H9 (cell line): ENCODE measurements at regions not wholly inside any gene's neighbourhood (a gene's known extent, or its start where the extent isn't known, plus 50 kb on each side); places are given as distances from the start of the nearest gene placed in this dataset.

Experiments used
- DNase-seq: peaks from one replicate; pipeline ENCODE4 v3.0.0-alpha.2; 2017
- H2AFZ ChIP-seq: one replicate; pipeline ENCODE4 v1.6.1; 2013; ENCODE audit warnings: mild to moderate bottlenecking, low read length, control low read depth, moderate library complexity
- H2AK5ac ChIP-seq: 2 replicates; pipeline ENCODE4 v1.6.1; 2013; ENCODE audit warnings: low read length, control low read depth, mixed read lengths; ENCODE audit not compliant: insufficient read length
- H2BK120ac ChIP-seq: one replicate; pipeline ENCODE4 v1.6.1; 2013; ENCODE audit warnings: low read depth, mild to moderate bottlenecking, low read length, control low read depth, inconsistent platforms; ENCODE audit not compliant: poor library complexity, severe bottlenecking
- H2BK12ac ChIP-seq: 2 replicates; pipeline ENCODE4 v1.6.1; 2013; ENCODE audit warnings: low read length, control low read depth, mixed read lengths, low read depth; ENCODE audit not compliant: insufficient read length
- H2BK15ac ChIP-seq: 2 replicates; pipeline ENCODE4 v1.6.1; 2013; ENCODE audit warnings: low read depth, low read length, control low read depth
- H2BK20ac ChIP-seq: one replicate; pipeline ENCODE4 v1.6.1; 2013; ENCODE audit warnings: low read depth, mild to moderate bottlenecking, low read length, control low read depth, inconsistent platforms; ENCODE audit not compliant: poor library complexity, severe bottlenecking
- H2BK5ac ChIP-seq: 2 replicates; pipeline ENCODE4 v1.6.1; 2013; ENCODE audit warnings: low read length, control low read depth, mixed read lengths; ENCODE audit not compliant: insufficient read length
- H3K14ac ChIP-seq: 2 replicates; pipeline ENCODE4 v1.6.1; 2013; ENCODE audit warnings: low read length, control low read depth; ENCODE audit not compliant: insufficient read depth
- H3K18ac ChIP-seq: 2 replicates; pipeline ENCODE4 v1.6.1; 2013; ENCODE audit warnings: low read depth, mild to moderate bottlenecking, mixed read lengths, low read length, control low read depth; ENCODE audit not compliant: insufficient read length
- H3K23ac ChIP-seq: 2 replicates; pipeline ENCODE4 v1.6.1; 2013; ENCODE audit warnings: low read length, control low read depth, mixed read lengths, low read depth; ENCODE audit not compliant: insufficient read length
- H3K23me2 ChIP-seq: 2 replicates; pipeline ENCODE4 v1.6.1; 2013; ENCODE audit warnings: low read depth, mild to moderate bottlenecking, mixed read lengths, low read length, control low read depth; ENCODE audit not compliant: insufficient read length, poor library complexity, severe bottlenecking
- H3K27ac ChIP-seq: 2 replicates; pipeline ENCODE4 v1.5.1; 2013; ENCODE audit warnings: low read length, control low read depth, mixed read lengths, low read depth; ENCODE audit not compliant: insufficient read length
- H3K27me3 ChIP-seq: 2 replicates; pipeline ENCODE4 v1.6.1; 2013; ENCODE audit warnings: low read length, control low read depth, inconsistent platforms; ENCODE audit not compliant: insufficient read depth
- H3K4ac ChIP-seq: 2 replicates; pipeline ENCODE4 v1.6.1; 2013; ENCODE audit warnings: low read depth, mild to moderate bottlenecking, control low read depth, inconsistent platforms, low read length, moderate library complexity
- H3K4me1 ChIP-seq: 2 replicates; pipeline ENCODE4 v1.6.1; 2013; ENCODE audit warnings: low read length, control low read depth, inconsistent platforms; ENCODE audit not compliant: insufficient read depth
- H3K4me2 ChIP-seq: 2 replicates; pipeline ENCODE4 v1.6.1; 2013; ENCODE audit warnings: low read length, control low read depth, mixed read lengths; ENCODE audit not compliant: insufficient read length, insufficient read depth
- H3K56ac ChIP-seq: 2 replicates; pipeline ENCODE4 v1.6.1; 2013; ENCODE audit warnings: low read depth, mild to moderate bottlenecking, mixed read lengths, low read length, control low read depth; ENCODE audit not compliant: insufficient read length
- H3K79me1 ChIP-seq: 2 replicates; pipeline ENCODE4 v1.6.1; 2013; ENCODE audit warnings: low read depth, mild to moderate bottlenecking, moderate library complexity, low read length, control low read depth, inconsistent platforms; ENCODE audit not compliant: insufficient read depth, poor library complexity, severe bottlenecking
- H3K79me2 ChIP-seq: 2 replicates; pipeline ENCODE4 v1.6.1; 2013; ENCODE audit warnings: low read length, control low read depth, inconsistent platforms; ENCODE audit not compliant: insufficient read depth
- H3K9ac ChIP-seq: 2 replicates; pipeline ENCODE4 v1.6.1; 2013; ENCODE audit warnings: low read length, control low read depth, mixed read lengths; ENCODE audit not compliant: insufficient read length; ENCODE audit errors: extremely low read depth
- H3K9me3 ChIP-seq: one replicate; pipeline ENCODE4 v1.6.1; 2013; ENCODE audit warnings: low read depth, low read length, inconsistent platforms; ENCODE audit not compliant: control insufficient read depth
- H3T11ph ChIP-seq: one replicate; pipeline ENCODE4 v1.6.1; 2013; ENCODE audit warnings: mild to moderate bottlenecking, low read length, control low read depth, inconsistent platforms
- H4K20me1 ChIP-seq: one replicate; pipeline ENCODE4 v1.6.1; 2013; ENCODE audit not compliant: control insufficient read depth, insufficient read length, insufficient read depth
- H4K5ac ChIP-seq: 2 replicates; pipeline ENCODE4 v1.6.1; 2013; ENCODE audit warnings: low read depth, mild to moderate bottlenecking, mixed read lengths, low read length, control low read depth; ENCODE audit not compliant: insufficient read length
- H4K8ac ChIP-seq: replicated peaks from 2 replicates; pipeline ENCODE4 v1.6.1; 2013; ENCODE audit warnings: low read length, control low read depth, mixed read lengths, low read depth; ENCODE audit not compliant: insufficient read length
- H4K91ac ChIP-seq: 2 replicates; pipeline ENCODE4 v1.6.1; 2013; ENCODE audit warnings: low read depth, mild to moderate bottlenecking, moderate library complexity, mixed read lengths, low read length, control low read depth; ENCODE audit not compliant: insufficient read length
- H3K27ac Mint-ChIP-seq, 3 experiments: 2 replicates in 2 of 3; 3 replicates in 1 of 3; pipeline ENCODE4 v1.8.0; 2020 to 2021; ENCODE audit warnings: mixed read lengths in 3 of 3, mild to moderate bottlenecking in 1 of 3, moderate library complexity in 1 of 3
- H3K27me3 Mint-ChIP-seq: 2 replicates; pipeline ENCODE4 v1.8.0; 2021; ENCODE audit warnings: low read depth, mild to moderate bottlenecking, moderate library complexity, mixed read lengths
- H3K36me3 Mint-ChIP-seq, 3 experiments: 2 replicates in 2 of 3; 3 replicates in 1 of 3; pipeline ENCODE4 v1.8.0; 2020 to 2021; ENCODE audit warnings: low read depth in 3 of 3, mixed read lengths in 3 of 3; ENCODE audit not compliant: insufficient read depth in 1 of 3
- H3K4me1 Mint-ChIP-seq, 2 experiments: 2 replicates each; pipeline ENCODE4 v1.8.0; 2020; ENCODE audit warnings: mixed read lengths in 2 of 2
- H3K4me3 Mint-ChIP-seq, 2 experiments: 2 replicates in 1 of 2; 3 replicates in 1 of 2; pipeline ENCODE4 v1.8.0; 2020 to 2021; ENCODE audit warnings: mild to moderate bottlenecking in 2 of 2, mixed read lengths in 2 of 2, moderate library complexity in 1 of 2
- H3K9me3 Mint-ChIP-seq, 2 experiments: 2 replicates in 1 of 2; 3 replicates in 1 of 2; pipeline ENCODE4 v1.8.0; 2020; ENCODE audit warnings: mild to moderate bottlenecking in 2 of 2, mixed read lengths in 2 of 2, moderate library complexity in 1 of 2
- WGBS: extraction: QIAGEN DNeasy Blood & Tissue Kit; methylation state at CpG from one replicate; pipeline ENCODE4 v1.1.7; 2013; ENCODE audit warnings: missing lambda C conversion rate, low lambda C conversion rate, mixed read lengths; ENCODE audit not compliant: insufficient read length; ENCODE audit errors: extremely low coverage; 5-methylcytosine and 5-hydroxymethylcytosine counted together
- TF ChIP-seq, protein P1 (sequence below): fragments of 200-600 bp; sonication (generic); conservative IDR thresholded peaks from 3 replicates; pipeline ENCODE4 v1.8.0; 2021; ENCODE audit warnings: antibody characterized with exemption, mild to moderate bottlenecking

DNA sequence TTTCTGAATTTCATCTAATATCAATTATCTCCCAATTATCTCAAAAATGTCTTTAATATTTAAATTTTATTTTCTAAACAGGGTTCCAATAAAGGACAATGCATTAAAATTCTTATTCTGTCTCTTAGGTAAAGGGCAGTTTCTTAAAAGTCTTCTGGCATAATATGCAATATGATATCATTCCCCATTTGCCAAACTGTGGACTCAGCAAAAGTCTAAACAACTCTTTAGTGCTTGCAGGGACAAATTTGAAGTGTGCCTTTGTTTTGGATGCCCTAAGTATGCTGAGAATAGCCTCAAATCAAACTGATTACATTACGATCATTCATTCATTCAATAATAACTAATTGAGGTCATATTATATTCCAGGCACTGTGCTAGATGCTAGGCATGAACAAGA is 281.0 kb upstream of the KIRREL3 start:
- H3K27ac Mint-ChIP-seq = no peak overlapping the region

More for the DNA sequence above, 281.0 kb upstream of the KIRREL3 start:
- Histone ChIP-seq H3K79me1 (no peaks in the 10 kb centered on the region), H4K5ac (no peak overlapping the region), H3K4ac (no peak overlapping the region), H3T11ph (no peak overlapping the region), H3K18ac (no peak overlapping the region), H4K91ac (no peak overlapping the region), H3K56ac (no peak overlapping the region), H2BK15ac (no peak overlapping the region), H2BK120ac (no peak overlapping the region), H4K8ac (no peak overlapping the region), H2AK5ac (no peak overlapping the region), H2BK5ac (no peak overlapping the region), H3K27ac (no peak overlapping the region), H3K79me2 (no peaks in the 10 kb centered on the region), H3K4me2 (no peak overlapping the region), H3K9me3 (no peaks in the 10 kb centered on the region), H2BK12ac (no peak overlapping the region), H3K9ac (no peak overlapping the region), H3K14ac (no peak overlapping the region), H2AFZ (no peak overlapping the region), H3K4me1 (peaks cover 4% of the 10 kb centered on the region; the same call in 1 of the 2 replicates), H2BK20ac (no peak overlapping the region), H3K23ac (no peak overlapping the region), H3K27me3 (no peaks in the 10 kb centered on the region), H3K23me2 (no peaks in the 10 kb centered on the region), H4K20me1 (no peaks in the 10 kb centered on the region)
- Mint-ChIP-seq H3K4me3 (no peak overlapping the region), H3K36me3 (no peaks in the 10 kb centered on the region), H3K4me1 (no peaks in the 10 kb centered on the region), H3K9me3 (no peaks in the 10 kb centered on the region), H3K27me3 (no peaks in the 10 kb centered on the region)
- no CpG with 5 or more reads among the region's 1 CpG for WGBS
- DNase-seq = no peak
- TF ChIP-seq, protein P1, sequence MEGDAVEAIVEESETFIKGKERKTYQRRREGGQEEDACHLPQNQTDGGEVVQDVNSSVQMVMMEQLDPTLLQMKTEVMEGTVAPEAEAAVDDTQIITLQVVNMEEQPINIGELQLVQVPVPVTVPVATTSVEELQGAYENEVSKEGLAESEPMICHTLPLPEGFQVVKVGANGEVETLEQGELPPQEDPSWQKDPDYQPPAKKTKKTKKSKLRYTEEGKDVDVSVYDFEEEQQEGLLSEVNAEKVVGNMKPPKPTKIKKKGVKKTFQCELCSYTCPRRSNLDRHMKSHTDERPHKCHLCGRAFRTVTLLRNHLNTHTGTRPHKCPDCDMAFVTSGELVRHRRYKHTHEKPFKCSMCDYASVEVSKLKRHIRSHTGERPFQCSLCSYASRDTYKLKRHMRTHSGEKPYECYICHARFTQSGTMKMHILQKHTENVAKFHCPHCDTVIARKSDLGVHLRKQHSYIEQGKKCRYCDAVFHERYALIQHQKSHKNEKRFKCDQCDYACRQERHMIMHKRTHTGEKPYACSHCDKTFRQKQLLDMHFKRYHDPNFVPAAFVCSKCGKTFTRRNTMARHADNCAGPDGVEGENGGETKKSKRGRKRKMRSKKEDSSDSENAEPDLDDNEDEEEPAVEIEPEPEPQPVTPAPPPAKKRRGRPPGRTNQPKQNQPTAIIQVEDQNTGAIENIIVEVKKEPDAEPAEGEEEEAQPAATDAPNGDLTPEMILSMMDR = no peak
